K562 (cell line): ENCODE measurements at regions not wholly inside any gene's neighbourhood (a gene's known extent, or its start where the extent isn't known, plus 50 kb on each side); places are given as distances from the start of the nearest gene placed in this dataset.

Experiments used
- ATAC-seq: fragments of 200-7000 bp; cut with Tn5 transposase; 3 replicates; pipeline ENCODE4 v1.9.1; 2020; ENCODE audit warnings: moderate library complexity
- BruUV-seq: library from RNA; stranded (reverse); fragments of 400-500 nt; replicated peaks from 2 replicates; lab custom pipeline; 2021; lab: Mats Ljungman, UMichigan
- CTCF ChIA-PET: fragments of 300-600 bp; formaldehyde crosslinking; extraction: SDS; loops from one replicate; lab custom pipeline; 2021; ENCODE audit warnings: low intra/inter-chr PET ratio; lab: Yijun Ruan, JAX
- POLR2A ChIA-PET: fragments of 300-600, 350-650 bp; sonication (Branson Sonifier 250); formaldehyde crosslinking; extraction: SDS; loops from one replicate; lab custom pipeline; 2021; ENCODE audit warnings: antibody characterized with exemption, inconsistent platforms; lab: Yijun Ruan, JAX
- DNase-seq, 4 experiments: peaks; one replicate each; pipeline versions ENCODE4 v3.0.0 to v3.0.0-alpha.2; 2011 to 2018; ENCODE audit warnings: low spot score in 3 of 4, mixed read lengths in 3 of 4; ENCODE audit errors: extremely low read depth in 1 of 4
- FAIRE-seq: peaks from 2 replicates; lab custom pipeline; 2011; peaks lifted over from hg19 to GRCh38; lab: Jason Lieb, UNC
- H2AFZ ChIP-seq: 2 replicates; pipeline ENCODE4 v1.6.0; 2011; ENCODE audit warnings: low read depth, low read length, control low read depth, inconsistent platforms
- H3K27ac ChIP-seq: fragments of 200-600 bp; 3 replicates; pipeline ENCODE4 v1.8.0; 2011; ENCODE audit warnings: low read depth, mild to moderate bottlenecking, control low read depth, inconsistent platforms, low read length, moderate library complexity, mixed read lengths; ENCODE audit errors: extremely low read depth
- H3K27me3 ChIP-seq, 2 experiments: fragments of 300-600 bp in 1 of 2; 2 replicates in 1 of 2; 3 replicates in 1 of 2; pipeline versions ENCODE4 v1.6.0 to v1.8.0; 2011; ENCODE audit warnings: inconsistent platforms in 2 of 2, low read length in 2 of 2, mild to moderate bottlenecking in 1 of 2, mixed read lengths in 1 of 2, moderate library complexity in 1 of 2; ENCODE audit not compliant: control insufficient read depth in 2 of 2, insufficient read depth in 2 of 2
- H3K36me3 ChIP-seq: fragments of 300-600 bp; 3 replicates; pipeline ENCODE4 v1.8.0; 2011; ENCODE audit warnings: mild to moderate bottlenecking, low read length, inconsistent platforms; ENCODE audit not compliant: control insufficient read depth, insufficient read depth
- H3K4me1 ChIP-seq, 2 experiments: fragments of 200-600 bp in 1 of 2; replicated peaks in 1 of 2; 2 replicates in 1 of 2; 3 replicates in 1 of 2; pipeline versions ENCODE4 v1.5.1 to v1.8.0; 2011; ENCODE audit warnings: inconsistent platforms in 2 of 2, low read length in 2 of 2, mild to moderate bottlenecking in 1 of 2, mixed read lengths in 1 of 2, moderate library complexity in 1 of 2; ENCODE audit not compliant: control insufficient read depth in 2 of 2, insufficient read depth in 2 of 2
- H3K4me2 ChIP-seq: 2 replicates; pipeline ENCODE4 v1.6.1; 2011; ENCODE audit warnings: low read length, control low read depth, inconsistent platforms, mixed read lengths; ENCODE audit not compliant: insufficient read depth
- H3K4me3 ChIP-seq: fragments of 200-600 bp; sonication (generic), shearing (Covaris generic); 2 replicates; pipeline ENCODE4 v1.5.1; 2016; ENCODE audit warnings: control low read depth, inconsistent platforms
- H3K79me2 ChIP-seq: fragments of 200-600 bp; 3 replicates; pipeline ENCODE4 v1.8.0; 2011; ENCODE audit warnings: low read length, inconsistent platforms; ENCODE audit not compliant: control insufficient read depth, insufficient read depth
- H3K9ac ChIP-seq, 2 experiments: 2 replicates each; pipeline versions ENCODE4 v1.6.0 to v1.6.1; 2011; ENCODE audit warnings: low read depth in 2 of 2, low read length in 2 of 2, control low read depth in 1 of 2, inconsistent platforms in 1 of 2, mild to moderate bottlenecking in 1 of 2, mixed read lengths in 1 of 2; ENCODE audit not compliant: insufficient read depth in 1 of 2
- H3K9me1 ChIP-seq: one replicate; pipeline ENCODE4 v1.6.0; 2011; ENCODE audit warnings: inconsistent platforms, mild to moderate bottlenecking, low read length, moderate library complexity; ENCODE audit not compliant: control insufficient read depth, insufficient read depth
- H3K9me3 ChIP-seq: replicated peaks from 2 replicates; pipeline ENCODE4 v1.5.1; 2011; ENCODE audit warnings: low read depth, low read length, inconsistent platforms; ENCODE audit not compliant: control insufficient read depth, insufficient read depth
- H4K20me1 ChIP-seq: replicated peaks from 2 replicates; pipeline ENCODE4 v1.6.1; 2011; ENCODE audit warnings: low read length, inconsistent platforms, mixed read lengths; ENCODE audit not compliant: control insufficient read depth, insufficient read depth
- AFF4 ChIP-seq: sonication (generic); formaldehyde crosslinking; IDR thresholded peaks from 2 replicates; pipeline ENCODE4 v1.8.0; 2023; ENCODE audit warnings: mild to moderate bottlenecking, missing genetic modification reagents
- MIER1 ChIP-seq: fragments of 450-650 bp; IDR thresholded peaks from 2 replicates; pipeline ENCODE4 v1.6.1; 2016; ENCODE audit warnings: antibody characterized with exemption, mild to moderate bottlenecking, low read depth
- MXD1 ChIP-seq: fragments of 250-450 bp; sonication (Bioruptor Pico); IDR thresholded peaks from 2 replicates; pipeline ENCODE4 v1.8.0; 2021; ENCODE audit warnings: borderline replicate concordance, mild to moderate bottlenecking, moderate library complexity; ENCODE audit not compliant: poor library complexity, severe bottlenecking
- NFIC ChIP-seq: fragments of 450-650 bp; IDR thresholded peaks from 2 replicates; pipeline ENCODE4 v1.6.1; 2017; ENCODE audit warnings: mild to moderate bottlenecking, inconsistent platforms
- STAT5B ChIP-seq: fragments of 250-450 bp; sonication (Bioruptor Pico); IDR thresholded peaks from 2 replicates; pipeline ENCODE4 v1.8.0; 2021; ENCODE audit warnings: mild to moderate bottlenecking, inconsistent platforms
- ZBTB9 ChIP-seq: fragments of 450-650 bp; formaldehyde crosslinking; IDR thresholded peaks from 2 replicates; pipeline ENCODE4 v1.4.0; 2020; ENCODE audit warnings: mild to moderate bottlenecking, moderate library complexity
- WGBS: fragments of 100-300 bp; shearing (Covaris generic); methylation state at CpG from one replicate; pipeline ENCODE4 v1.1.6; 2016; ENCODE audit warnings: low coverage, mixed read lengths; ENCODE audit not compliant: insufficient coverage; ENCODE audit errors: missing lambda C conversion rate; 5-methylcytosine and 5-hydroxymethylcytosine counted together
- in situ Hi-C: fragments of 300-500 bp; cut with MboI; formaldehyde crosslinking; loops from 4 replicates; pipeline ENCODE4 v1.15.0; 2018; ENCODE audit warnings: inconsistent platforms, mixed read lengths
- intact Hi-C: fragments of 100-400 bp; cut with micrococcal nuclease; formaldehyde crosslinking; loops from 2 replicates; pipeline ENCODE4 v1.14.2; 2022

- CTCF ChIA-PET, result no interaction called here
- Histone ChIP-seq H3K4me3 (no peak overlapping the region), H4K20me1 (no peaks in the 10 kb centered on the region), H3K4me2 (no peak overlapping the region), H3K36me3 (no peaks in the 10 kb centered on the region), H3K9ac (no peak overlapping the region), H3K79me2 (no peaks in the 10 kb centered on the region), H3K27ac (no peak overlapping the region), H3K27me3 (no peaks in the 10 kb centered on the region), H3K9me3 (0 out of 2 replicates have a peak, but pooled peaks cover 2% of the 10 kb centered on the region), H2AFZ (no peak overlapping the region), H3K9me1 (no peaks in the 10 kb centered on the region), H3K4me1 (peaks cover 0 to 8% of the 10 kb centered on the region in 2 experiments; a peak in 3 of 5 replicates)
- TF ChIP-seq ZBTB9 (CRISPR knock-in tag), result no peak
- peak; percentile 40 for TF ChIP-seq NFIC
- TF ChIP-seq AFF4 (CRISPR knock-in tag), result no peak
- TF ChIP-seq STAT5B (CRISPR knock-in tag), result no peak
- no peak for TF ChIP-seq MIER1
- no peak for TF ChIP-seq MXD1 (CRISPR knock-in tag)
- POLR2A ChIA-PET, result no interaction called here
- DNase-seq (no peak), FAIRE-seq (no peak), ATAC-seq (no peak)
- BruUV-seq, result no TSS peak
- WGBS, result 23% methylated on average over 7 of the region's 7 CpGs
- intact Hi-C loops (no loop called here), in situ Hi-C loops (no loop called here)
Observed at GRCh38 chr14:103192246-103192840, 69.1 kb downstream of the TNFAIP2 start.
